Erythroblast (primary cell): ENCODE measurements at regions not wholly inside any gene's neighbourhood (a gene's known extent, or its start where the extent isn't known, plus 50 kb on each side); places are given as distances from the start of the nearest gene placed in this dataset.

ENCODE experiments used
- GATA1 ChIP-seq: IDR thresholded peaks from 2 replicates; pipeline ENCODE4 v1.6.1; 2011; ENCODE audit warnings: low read depth, mild to moderate bottlenecking, control low read depth, low read length, moderate library complexity
- POLR2A ChIP-seq: IDR thresholded peaks from 2 replicates; pipeline ENCODE4 v1.6.1; 2011; ENCODE audit warnings: mild to moderate bottlenecking, low read length

DNA sequence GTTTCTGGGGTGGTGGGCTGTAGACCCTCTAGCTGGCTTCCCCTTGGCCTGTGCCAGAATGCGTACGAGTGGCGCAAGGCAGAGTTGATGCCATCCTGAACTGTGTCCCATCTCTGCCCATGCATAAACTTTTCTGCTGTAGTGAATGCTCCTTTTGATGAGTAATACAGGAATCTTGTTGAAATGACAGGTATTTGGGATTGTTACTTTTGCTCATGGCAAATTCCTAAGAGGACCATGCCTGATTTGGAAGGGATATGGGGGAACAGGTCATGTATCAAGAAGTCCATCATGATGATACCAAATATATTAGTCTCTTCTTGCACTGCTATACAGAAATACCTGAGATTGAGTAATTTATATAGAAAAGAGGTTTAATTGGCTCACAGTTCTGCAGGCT is 648.0 kb downstream of the SLC4A3 start:
- no peak for TF ChIP-seq POLR2A
- no peak for TF ChIP-seq GATA1
